Hematopoietic multipotent progenitor cell treated with erythropoietin and hydrocortisone succinate and interleukin-3 and kit ligand, for 8 days (in vitro differentiated cells): ENCODE measurements at regions not wholly inside any gene's neighbourhood (a gene's known extent, or its start where the extent isn't known, plus 50 kb on each side); places are given as distances from the start of the nearest gene placed in this dataset.

ENCODE experiments used
- DNase-seq: peaks from one replicate; pipeline ENCODE4 v3.0.0-alpha.2; 2015

DNA sequence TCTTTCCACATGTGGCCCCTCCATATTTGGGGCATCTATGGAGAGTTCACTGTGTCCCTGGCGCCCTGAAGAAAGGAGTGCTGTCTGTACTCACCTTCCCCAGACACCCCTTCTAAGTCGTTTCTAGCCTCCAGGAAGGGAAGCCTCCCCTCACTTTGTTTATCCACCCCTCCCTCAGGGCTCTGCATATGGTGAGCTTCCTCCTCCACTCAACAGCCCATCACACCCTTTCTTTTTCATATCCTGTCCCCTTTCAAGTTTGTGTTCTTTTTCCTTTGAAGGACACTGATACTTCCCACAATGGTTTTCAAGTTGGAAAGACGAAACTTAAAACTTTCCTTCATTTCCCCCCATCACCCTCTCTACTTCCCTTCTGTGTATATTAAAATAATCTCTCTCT is 291.4 kb upstream of the POU3F3 start:
- no peak for DNase-seq

DNA sequence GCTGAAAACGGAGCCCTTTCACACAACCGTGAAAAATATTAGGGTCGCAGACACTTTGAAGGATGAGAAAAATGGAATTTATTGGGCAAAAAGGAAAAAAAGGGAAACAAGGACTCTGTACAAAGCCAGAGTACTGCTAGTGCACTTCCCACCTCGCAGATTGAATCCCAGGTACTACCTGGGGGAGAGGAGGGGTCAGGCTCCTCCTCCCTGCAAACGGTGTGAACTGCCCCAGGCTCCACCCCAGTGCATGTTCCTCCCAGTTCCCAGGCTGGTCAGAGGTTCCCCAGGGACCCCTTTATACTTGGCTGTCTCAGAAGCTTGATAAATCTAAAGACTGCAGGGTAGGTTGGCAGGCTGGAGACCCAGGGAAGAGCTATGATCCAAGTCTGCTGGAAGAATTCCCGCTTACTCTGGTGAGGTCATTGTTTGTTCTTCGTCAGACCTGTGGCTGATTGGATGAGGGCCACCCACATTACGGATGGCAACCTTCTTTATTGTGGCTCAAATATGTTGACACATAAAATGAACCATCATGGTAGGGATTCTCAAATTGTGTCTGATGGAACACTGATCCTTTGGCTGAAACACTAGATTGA is 290.4 kb upstream of the POU3F3 start:
- DNase-seq: no peak

DNA sequence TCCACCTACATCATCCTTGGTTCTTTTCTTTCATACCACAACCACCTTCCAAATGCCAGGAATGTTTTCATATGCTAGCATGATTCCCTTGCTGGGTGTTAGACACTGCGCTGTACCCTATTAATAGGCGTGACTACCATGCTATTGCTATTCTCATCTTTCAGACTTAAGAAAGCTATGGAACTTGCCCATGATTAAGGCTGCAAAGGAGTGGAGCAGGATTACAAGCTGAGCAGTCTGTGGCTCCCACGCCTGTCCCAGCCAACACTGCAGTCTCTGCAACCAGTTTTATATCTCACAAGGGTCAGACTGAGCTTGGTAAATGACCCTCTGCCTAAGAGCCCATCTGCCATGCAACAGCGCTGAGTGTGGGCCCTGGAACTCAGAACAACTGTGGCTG is 285.7 kb upstream of the POU3F3 start:
- DNase-seq: no peak

DNA sequence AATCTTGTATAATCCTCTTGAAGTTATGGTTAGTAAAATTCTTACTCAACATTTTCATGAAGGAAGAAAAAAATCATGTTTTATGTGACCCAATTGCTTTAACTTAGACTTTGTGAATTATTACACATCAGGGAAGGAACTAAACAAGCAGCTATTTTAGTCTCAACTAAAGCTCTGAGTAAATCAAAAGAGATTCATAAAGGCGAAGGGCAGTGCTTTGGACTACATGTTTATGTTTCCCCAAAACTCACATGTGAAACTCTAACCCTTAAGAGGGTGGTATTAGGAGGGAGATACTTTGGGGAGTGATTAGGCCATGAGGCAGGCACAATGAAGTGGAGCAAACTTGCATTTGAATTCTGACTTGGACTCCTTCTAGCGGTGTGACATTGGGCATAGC is 283.7 kb upstream of the POU3F3 start:
- DNase-seq: no peak

DNA sequence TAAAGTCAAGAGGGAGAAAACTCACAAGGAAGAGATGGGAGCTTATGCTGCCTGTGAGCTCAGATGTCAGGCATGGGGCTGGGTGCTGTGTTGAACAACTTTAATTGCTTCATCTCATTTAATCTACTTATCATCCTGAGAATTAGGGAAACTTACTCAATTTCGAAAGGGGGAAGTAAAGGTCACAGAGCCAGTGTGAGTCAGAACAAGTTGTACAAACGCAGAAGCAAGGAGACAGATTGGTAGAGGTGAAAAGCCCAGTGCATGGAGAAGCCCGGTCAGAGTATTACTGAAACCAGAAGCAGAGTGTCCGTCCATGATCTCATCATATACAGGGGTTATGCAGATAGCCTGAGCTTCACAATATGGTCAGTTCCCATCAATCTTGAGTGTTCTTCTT is 281.1 kb upstream of the POU3F3 start:
- DNase-seq: peak; percentile 16

DNA sequence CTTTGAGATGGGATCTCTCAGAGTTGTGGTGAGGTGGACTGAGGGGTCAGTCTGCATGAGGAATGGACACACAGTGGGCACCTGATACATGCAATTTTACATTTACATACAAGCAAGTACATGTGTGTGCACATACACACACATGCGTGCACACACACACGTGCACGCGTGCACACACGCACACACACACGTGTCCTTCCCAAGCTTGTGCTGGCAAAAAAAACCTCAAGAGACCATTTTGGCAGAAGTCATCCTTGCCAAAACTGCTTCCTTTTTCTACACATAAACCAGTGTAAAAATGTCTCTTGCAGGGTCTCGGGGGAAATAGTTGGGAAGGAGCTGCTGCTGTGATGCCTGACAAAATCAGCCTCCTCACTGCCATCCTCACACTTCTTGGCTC is 279.5 kb upstream of the POU3F3 start:
- no peak for DNase-seq

DNA sequence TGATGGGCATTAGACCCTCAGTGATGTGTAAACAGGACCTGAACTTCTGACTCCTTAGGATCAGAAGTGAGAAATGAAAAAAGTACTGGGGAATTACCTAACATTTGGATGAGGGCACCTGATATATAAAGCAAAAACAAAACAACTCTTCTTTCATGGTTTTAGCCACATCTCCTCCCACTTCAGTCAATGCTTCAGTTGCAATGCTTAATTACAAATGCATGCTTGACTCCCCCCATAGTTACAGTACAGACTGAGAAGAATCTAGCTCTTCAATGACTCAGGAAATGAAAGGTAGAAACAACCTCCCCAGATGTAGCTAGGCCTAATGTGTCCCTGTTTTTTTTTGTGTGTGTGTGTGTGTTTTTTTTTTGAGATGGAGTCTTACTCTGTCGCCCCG is 276.8 kb upstream of the POU3F3 start:
- no peak for DNase-seq

DNA sequence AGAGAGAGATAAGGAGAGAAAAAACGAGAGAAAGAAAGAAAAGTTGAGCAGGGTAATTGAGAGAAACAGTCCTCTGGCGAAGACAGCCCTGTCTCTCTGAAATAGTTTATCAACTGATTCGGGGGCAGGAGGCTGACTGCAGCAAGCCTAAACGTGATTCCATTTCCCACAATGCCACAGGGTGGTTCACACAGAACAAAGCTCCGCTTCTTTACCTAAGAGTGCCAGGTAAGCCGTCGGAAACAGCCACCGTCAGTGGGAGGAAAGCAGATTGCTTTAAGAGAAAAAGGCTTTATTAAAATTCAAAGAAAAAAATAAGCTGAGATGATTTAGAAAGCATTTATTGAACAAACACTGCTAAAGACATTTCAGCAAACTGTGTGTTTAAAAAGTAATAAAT is 271.4 kb upstream of the POU3F3 start:
- DNase-seq: no peak

DNA sequence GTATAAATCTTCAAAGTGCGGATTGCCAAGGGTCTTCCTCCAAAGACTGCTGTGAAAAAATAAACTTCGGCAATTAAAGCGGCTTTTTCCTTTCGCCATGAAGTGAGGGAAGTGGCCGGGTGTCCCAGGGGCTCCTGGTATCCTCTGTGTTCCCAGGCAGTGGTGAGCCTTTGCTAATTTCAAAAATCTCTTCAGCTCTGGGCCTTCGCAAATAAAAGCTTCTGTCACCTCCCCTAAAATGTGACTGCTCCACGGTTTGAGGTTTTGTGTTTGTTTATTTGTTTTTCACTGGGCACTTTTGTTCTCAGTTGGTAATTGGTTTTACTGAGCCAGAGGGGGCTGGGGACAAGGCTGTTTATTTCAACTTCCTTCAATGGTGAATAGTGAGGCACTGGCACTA is 270.1 kb upstream of the POU3F3 start:
- no peak for DNase-seq

DNA sequence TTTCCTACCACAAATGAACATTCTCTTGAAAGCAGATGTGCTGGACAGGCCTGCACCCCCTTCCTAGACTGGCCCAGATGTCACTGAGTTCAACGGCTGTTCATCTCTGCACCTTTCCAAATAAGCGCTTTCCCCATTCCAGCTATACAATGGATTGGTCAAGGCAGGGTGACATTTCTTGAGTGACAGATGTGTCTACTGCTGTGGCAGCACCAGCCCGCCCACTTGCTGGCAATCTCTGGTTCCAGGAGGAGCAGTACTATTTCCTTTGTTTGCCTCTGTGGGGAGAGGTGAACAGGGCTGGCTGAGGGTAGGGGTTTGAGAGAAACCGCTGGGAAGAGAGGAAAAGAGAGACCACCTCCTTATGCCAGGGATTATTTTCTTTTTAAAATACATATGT is 269.5 kb upstream of the POU3F3 start:
- no peak for DNase-seq

DNA sequence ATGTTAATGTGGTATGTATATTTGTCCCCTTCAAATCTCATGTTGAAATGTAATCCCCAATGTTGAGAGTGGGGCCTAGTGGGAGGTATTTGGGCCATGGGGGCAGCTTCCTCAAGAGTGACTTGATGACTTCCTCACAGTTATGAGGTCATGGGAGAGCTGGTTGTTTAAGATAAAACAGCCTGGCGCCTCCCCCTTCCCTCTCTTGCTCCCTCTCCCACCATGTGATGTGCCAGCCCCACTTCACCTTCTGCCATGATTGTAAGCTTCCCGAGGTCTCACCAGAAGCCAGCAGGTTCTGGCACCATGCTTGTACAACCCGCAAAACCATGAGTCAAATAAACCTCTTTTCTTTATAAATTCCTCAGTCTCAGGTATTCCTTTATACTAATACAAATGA is 258.3 kb upstream of the POU3F3 start:
- DNase-seq: no peak

DNA sequence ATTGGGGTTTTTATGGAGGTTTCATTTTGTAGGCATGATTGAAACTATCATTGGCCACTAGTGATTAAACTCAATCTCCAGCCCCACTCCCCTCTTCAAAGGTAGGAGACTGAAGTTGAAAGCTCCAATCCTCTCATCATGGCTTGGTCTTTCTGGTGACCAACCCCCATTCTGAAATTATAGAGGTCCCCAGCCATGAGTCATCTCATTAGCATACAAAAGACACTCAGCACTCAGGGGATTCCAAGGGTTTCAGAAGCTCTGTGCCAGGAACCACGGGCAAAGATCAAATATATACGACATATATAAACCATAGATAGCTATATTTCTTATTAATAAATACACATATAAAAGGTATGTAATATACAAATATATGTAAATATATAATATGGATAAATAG is 256.0 kb upstream of the POU3F3 start:
- DNase-seq: no peak

DNA sequence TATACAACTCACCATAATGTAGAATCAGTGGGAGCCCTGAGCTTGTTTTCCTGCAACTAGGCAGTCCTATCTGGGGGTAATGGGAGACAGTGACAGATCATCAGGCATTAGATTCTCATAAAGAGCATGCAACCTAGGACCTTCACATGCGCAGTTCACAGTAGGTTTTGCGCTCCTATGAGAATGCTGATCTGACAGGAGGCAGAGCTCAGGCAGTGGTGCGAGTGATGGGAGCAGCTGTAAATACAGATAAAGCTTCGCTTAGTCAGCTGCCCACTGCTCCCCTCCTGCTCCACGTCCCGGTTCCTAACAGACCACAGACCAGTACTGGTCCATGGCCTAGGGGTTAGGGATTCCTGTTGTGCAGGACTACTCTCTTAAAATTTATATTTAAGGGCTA is 255.3 kb upstream of the POU3F3 start:
- DNase-seq: no peak

DNA sequence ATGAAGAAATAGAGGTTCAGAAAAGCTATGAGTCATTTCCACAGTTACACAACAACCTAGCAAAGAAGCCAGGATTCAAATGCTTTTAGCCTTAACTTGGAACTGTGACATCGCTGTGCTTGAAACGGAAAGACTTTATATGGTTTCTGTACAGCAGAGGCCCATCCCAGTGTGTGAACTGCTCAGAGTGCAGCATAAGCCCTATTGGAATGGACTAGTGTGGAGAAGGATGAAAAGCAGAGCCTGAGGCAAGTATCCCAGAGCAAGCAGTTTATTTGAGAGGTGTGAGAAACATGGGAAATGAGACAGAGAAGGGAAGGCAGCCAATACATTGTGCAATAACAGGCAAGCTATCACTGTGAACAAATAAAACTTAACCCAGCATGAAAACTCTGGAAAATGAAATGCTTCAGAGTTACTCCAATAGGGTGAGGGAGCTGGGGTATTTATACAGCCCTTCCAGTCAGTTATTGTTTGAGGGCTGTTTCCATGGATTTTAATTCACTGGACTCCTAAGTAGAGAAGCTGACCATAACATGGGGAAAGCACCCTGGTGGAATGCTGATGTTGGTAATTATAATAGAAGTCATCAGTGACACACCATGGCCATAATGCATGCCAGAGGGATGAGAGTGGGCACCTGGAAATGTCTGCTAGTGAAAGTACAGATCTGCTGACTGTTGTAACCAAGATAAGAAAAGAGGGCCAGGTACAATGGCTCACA is 254.0 kb upstream of the POU3F3 start:
- DNase-seq: no peak

DNA sequence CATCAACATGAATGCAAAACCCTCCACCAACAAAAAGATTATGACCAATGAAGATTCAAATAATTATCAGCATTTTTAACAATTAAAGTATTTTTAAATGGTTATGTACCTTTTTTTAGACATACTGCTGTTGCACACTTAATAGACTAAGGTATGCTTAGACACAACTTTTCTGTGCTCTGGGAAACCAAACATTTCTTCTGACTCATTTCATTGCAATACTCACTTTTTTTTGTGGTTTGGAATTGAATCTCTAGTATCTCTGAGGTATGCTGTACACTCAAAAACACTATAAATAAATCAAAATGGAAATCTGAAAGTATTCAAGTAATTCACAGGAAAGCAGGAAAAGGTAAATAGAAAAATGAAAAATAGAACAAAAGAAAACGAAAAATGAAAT is 247.9 kb upstream of the POU3F3 start:
- DNase-seq: no peak

DNA sequence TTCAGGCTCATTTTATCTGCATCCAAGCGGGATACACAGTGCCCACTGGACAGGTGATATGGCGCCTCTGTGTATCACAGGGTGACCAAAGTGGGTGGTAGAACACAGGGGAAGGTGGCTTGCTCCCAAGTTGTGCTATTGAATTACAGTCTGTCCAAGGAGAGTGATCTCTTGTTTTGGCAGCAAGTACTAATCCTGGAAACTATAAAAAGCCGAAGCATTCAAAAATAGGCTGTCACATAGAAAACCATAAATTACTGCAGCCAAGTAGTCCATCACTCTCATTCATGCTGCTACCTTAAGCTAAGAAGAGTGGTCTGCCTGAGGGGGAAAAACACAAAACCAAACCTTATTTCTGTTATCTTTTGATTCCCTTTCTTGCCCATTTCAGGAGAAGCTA is 237.1 kb upstream of the POU3F3 start:
- no peak for DNase-seq

DNA sequence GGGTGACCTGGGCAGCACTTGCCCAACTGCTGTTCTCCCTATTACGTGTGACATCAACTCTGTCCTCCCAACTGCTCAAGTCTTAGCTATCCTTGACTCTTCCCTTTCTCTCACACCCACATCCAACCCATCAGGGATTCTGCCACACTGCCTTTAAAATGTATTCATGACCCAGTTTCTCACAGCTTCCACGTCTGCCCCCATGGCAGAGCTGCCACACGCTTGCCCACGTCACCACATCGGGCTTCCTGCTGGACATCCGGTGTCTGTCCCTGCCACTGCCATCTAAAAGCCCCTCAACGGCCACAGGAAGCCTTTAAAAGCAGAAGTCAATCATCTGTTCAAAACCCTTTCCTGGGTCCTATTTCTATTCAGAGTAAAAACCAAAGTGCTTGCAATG is 233.1 kb upstream of the POU3F3 start:
- no peak for DNase-seq

DNA sequence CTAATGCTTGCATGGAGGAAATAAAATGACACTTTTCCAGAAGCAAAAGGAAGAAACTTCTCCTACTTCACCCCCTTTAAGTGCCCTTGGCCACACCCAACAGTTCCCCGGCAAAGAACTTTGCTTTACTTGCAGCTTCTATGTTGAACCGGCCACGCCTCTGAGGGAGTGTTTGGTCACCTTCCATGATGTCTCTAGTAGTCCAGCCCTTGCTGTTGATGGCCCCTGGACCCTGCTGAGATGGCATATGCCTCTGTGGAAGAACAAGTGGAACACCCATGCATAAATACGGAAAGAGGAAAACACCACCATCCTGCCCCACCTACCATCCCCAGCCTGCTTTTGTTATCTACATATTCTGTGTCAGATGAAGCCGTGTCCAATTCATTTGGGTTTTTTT is 218.3 kb upstream of the POU3F3 start:
- no peak for DNase-seq

DNA sequence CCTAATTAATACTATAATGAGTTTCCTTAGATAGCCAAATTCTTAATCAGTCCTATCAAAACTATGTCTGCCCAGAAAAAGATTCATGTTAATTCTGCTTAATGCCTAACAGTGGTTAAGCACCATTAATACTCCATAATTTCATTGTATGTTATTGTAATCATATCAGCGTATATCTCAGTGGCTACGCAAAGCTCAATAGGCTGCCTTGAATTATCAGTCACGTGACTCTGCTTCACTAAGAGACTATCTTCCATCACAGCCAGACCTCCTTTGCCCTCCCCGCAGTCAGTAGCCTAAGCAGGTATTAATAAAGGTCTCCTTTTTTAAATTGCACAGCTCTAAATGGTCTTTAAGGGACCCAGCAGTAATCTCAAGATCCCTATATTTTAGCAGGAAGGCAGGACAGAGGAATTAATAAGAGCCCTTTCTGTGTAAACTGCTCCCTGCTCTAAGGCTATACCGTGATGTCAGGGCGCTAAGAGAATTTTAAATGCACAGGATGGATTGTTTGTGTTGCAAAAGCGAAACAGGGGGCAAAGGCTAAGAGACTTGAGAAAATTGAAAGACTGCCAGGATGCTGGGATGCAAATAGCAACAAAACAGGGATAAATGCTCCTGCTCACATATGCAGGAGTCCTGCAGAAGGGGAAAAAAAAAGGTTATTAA is 215.6 kb upstream of the POU3F3 start:
- DNase-seq: no peak

DNA sequence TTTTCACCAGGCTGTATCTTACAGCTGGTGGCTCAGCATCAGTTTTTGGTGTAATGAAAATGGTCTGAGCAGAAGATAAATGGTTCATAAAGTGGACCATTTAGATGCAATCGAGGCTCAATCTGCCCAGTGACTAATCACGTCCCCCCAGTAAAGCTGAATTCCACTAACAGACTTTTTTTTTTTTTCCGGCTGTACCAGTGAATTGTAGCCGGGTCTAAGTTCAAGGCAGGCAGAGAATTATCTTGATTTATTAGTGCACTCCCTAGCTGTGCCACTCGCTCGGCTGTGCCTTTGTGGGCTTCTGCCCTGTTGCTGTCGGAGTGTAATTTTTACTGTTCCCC is 215.1 kb upstream of the POU3F3 start:
- no peak for DNase-seq

DNA sequence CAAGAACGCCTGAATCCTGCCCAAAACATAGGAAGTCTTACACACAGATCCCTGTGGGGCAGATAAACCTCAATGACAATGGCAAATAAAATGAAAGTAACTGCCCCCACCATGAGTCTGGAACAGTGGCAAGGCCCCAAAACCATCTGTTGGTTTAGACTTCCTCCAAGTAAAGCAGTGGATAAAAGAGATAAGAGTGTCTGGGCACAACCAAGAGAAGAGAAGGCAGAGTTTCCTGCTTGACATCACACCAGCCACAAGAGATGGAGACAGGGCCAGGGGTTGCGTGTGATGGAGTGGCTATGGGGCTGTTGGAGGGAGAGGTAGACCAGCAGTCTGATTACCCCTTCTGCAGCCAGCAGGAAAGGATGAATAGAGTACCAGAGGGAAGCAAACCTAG is 212.1 kb upstream of the POU3F3 start:
- peak; percentile 84 for DNase-seq

DNA sequence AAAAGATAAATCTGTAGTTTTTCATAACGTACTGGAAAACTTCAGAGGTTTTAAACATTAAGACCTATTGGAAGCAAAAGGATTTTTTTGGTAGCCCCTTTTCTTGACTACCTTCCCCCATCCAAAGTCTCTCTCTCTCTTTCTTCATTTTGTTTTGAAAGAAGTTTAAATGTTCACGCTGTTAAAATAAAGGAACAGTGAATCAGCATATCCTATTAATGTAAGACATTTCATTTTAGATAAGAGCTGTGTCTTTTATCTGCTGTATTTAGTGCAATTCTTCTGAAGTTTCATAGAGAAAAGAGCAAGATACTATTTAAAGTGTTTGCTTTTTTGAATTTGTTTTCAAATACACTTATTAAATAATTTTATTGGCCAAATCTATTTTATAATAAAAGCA is 205.5 kb upstream of the POU3F3 start:
- DNase-seq: no peak

DNA sequence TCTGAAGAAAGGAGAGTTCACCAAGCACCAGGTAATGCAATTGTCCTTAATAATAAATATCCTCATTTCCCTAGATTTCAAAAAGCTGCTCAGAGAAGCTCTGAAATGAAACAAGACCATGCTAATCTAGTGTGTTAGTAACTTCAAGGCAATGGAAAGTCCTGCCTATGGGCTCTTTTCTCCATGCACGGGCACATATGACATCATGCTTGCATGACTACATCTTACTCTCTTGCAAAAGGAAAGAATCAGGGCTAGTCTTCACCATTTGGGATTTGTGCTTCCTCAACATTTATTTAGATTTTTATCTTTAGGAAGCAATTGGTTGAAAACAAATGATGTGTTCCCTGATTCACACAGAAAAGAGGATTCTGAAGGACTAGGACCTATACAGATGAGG is 204.0 kb upstream of the POU3F3 start:
- DNase-seq: no peak

DNA sequence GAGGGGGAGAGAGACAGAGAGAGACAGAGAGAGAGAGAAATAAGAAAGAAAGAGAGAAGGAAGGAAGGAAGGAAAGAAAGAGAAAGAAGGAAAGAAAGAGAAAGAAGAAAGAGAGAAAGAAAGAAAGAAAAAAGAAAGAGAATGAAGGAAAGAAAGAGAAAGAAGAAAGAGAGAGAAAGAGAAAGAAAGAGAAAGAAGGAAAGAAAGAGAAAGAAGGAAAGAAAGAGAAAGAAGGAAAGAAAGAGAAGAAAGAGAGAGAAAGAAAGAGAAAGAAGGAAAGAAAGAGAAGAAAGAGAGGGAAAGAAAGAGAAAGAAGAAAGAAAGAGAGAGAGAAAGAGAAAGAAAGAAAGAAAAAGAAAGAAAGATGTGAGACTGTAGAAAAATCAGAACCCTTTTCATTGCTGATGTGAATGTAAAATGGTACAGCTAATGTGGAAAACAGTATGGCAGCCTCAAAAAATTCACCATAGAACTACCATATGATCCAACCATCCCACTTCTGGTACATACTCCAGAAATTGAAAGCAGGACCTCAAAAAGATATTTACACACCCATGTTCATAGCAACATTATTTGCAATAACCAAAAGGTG is 203.4 kb upstream of the POU3F3 start:
- no peak for DNase-seq
